ENCODE measurements at regions not wholly inside any gene's neighbourhood (a gene's known extent, or its start where the extent isn't known, plus 50 kb on each side); places are given as distances from the start of the nearest gene placed in this dataset.
"Not testable (repeated sequence)": the region's sequence is repeated elsewhere in the genome, so short reads cannot be mapped to it uniquely, and the experiment has no call there.

GRCh38 chr4:60463857-60464502 is 736.1 kb upstream of the ADGRL3 start:
- intact Hi-C loops (cut with DNase I) = no loop called here
- DNase-seq (ENCODE audit: low spot score) = no peak

- no peak for DNase-seq (ENCODE audit: low spot score)
- intact Hi-C loops (cut with DNase I) = no loop called here
Measured at GRCh38 chr4:60482921-60483351, 717.2 kb upstream of the ADGRL3 start.

- intact Hi-C loops (cut with DNase I) = no loop called here
Measured at GRCh38 chr4:60485276-60485675, 714.9 kb upstream of the ADGRL3 start.

GRCh38 chr4:60487118-60487761 is 712.9 kb upstream of the ADGRL3 start:
- intact Hi-C loops (cut with DNase I); DNase-seq (ENCODE audit: low spot score): not testable (repeated sequence)

More at GRCh38 chr4:60485276-60485675, 714.9 kb upstream of the ADGRL3 start:
- no peak for DNase-seq (ENCODE audit: low spot score)

GRCh38 chr4:60500810-60501209 is 699.3 kb upstream of the ADGRL3 start:
- intact Hi-C loops (cut with DNase I) = no loop called here

GRCh38 chr4:60502733-60503132 is 697.4 kb upstream of the ADGRL3 start:
- intact Hi-C loops (cut with DNase I) = no loop called here
- no peak for DNase-seq (ENCODE audit: low spot score)

More at GRCh38 chr4:60500810-60501209, 699.3 kb upstream of the ADGRL3 start:
- DNase-seq (ENCODE audit: low spot score) = no peak

- intact Hi-C loops (cut with DNase I) = no loop called here
- DNase-seq (ENCODE audit: low spot score) = no peak
Measured at GRCh38 chr4:60506061-60506460, 694.1 kb upstream of the ADGRL3 start.

GRCh38 chr4:60522265-60522664 is 677.9 kb upstream of the ADGRL3 start:
- intact Hi-C loops (cut with DNase I) = no loop called here
- no peak for DNase-seq (ENCODE audit: low spot score)

- DNase-seq (ENCODE audit: low spot score) = no peak
- intact Hi-C loops (cut with DNase I) = no loop called here
Measured at GRCh38 chr4:60531776-60532379, 668.2 kb upstream of the ADGRL3 start.

GRCh38 chr4:60544981-60545380 is 655.1 kb upstream of the ADGRL3 start:
- intact Hi-C loops (cut with DNase I) = no loop called here
- no peak for DNase-seq (ENCODE audit: low spot score)

- intact Hi-C loops (cut with DNase I) = no loop called here
- DNase-seq (ENCODE audit: low spot score) = no peak
Measured at GRCh38 chr4:60562334-60562733, 637.8 kb upstream of the ADGRL3 start.

- intact Hi-C loops (cut with DNase I) = no loop called here
- no peak for DNase-seq (ENCODE audit: low spot score)
Measured at GRCh38 chr4:60565558-60565957, 634.6 kb upstream of the ADGRL3 start.

GRCh38 chr4:60575336-60575735 is 624.8 kb upstream of the ADGRL3 start:
- no peak for DNase-seq (ENCODE audit: low spot score)
- intact Hi-C loops (cut with DNase I) = no loop called here

- no peak for DNase-seq (ENCODE audit: low spot score)
- intact Hi-C loops (cut with DNase I) = no loop called here
Measured at GRCh38 chr4:60579335-60579734, 620.8 kb upstream of the ADGRL3 start.

- no peak for DNase-seq (ENCODE audit: low spot score)
- intact Hi-C loops (cut with DNase I) = no loop called here
Measured at GRCh38 chr4:60581919-60582536, 618.1 kb upstream of the ADGRL3 start.

- no peak for DNase-seq (ENCODE audit: low spot score)
- intact Hi-C loops (cut with DNase I) = no loop called here
Measured at GRCh38 chr4:60588556-60588955, 611.6 kb upstream of the ADGRL3 start.

GRCh38 chr4:60589425-60589824 is 610.7 kb upstream of the ADGRL3 start:
- intact Hi-C loops (cut with DNase I) = no loop called here

GRCh38 chr4:60590116-60590515 is 610.0 kb upstream of the ADGRL3 start:
- DNase-seq (ENCODE audit: low spot score) = no peak
- intact Hi-C loops (cut with DNase I) = no loop called here

More at GRCh38 chr4:60589425-60589824, 610.7 kb upstream of the ADGRL3 start:
- DNase-seq (ENCODE audit: low spot score) = no peak

GRCh38 chr4:60605646-60606354 is 594.3 kb upstream of the ADGRL3 start:
- intact Hi-C loops (cut with DNase I) = no loop called here
- no peak for DNase-seq (ENCODE audit: low spot score)

All from posterior vena cava (tissue), 2 donors.